Progenitor cell of endocrine pancreas (in vitro differentiated cells): ENCODE measurements at regions not wholly inside any gene's neighbourhood (a gene's known extent, or its start where the extent isn't known, plus 50 kb on each side); places are given as distances from the start of the nearest gene placed in this dataset.

ENCODE experiments used
- DNase-seq: peaks from one replicate; pipeline ENCODE4 v3.0.0; 2021; ENCODE audit warnings: low spot score; ENCODE audit not compliant: unreplicated experiment
- H3K27ac Mint-ChIP-seq: 2 replicates; pipeline ENCODE4 v1.8.0; 2021; ENCODE audit warnings: mild to moderate bottlenecking, moderate library complexity, mixed read lengths
- H3K27me3 Mint-ChIP-seq: 2 replicates; pipeline ENCODE4 v1.8.0; 2021; ENCODE audit warnings: mixed read lengths
- H3K36me3 Mint-ChIP-seq: 2 replicates; pipeline ENCODE4 v1.8.0; 2022; ENCODE audit warnings: mixed read lengths; ENCODE audit not compliant: insufficient read depth
- H3K4me1 Mint-ChIP-seq: 2 replicates; pipeline ENCODE4 v1.8.0; 2021; ENCODE audit warnings: low read depth, mixed read lengths
- H3K4me3 Mint-ChIP-seq: 2 replicates; pipeline ENCODE4 v1.8.0; 2021; ENCODE audit warnings: low read depth, mild to moderate bottlenecking, moderate library complexity, mixed read lengths
- H3K9me3 Mint-ChIP-seq: 2 replicates; pipeline ENCODE4 v1.8.0; 2021; ENCODE audit warnings: low read depth, mixed read lengths
- TF ChIP-seq, protein P1 (sequence below): fragments of 200-600 bp; sonication (generic); IDR thresholded peaks from one replicate; pipeline ENCODE4 v1.5.0; 2021; ENCODE audit warnings: antibody characterized with exemption, mild to moderate bottlenecking; ENCODE audit not compliant: unreplicated experiment

DNA sequence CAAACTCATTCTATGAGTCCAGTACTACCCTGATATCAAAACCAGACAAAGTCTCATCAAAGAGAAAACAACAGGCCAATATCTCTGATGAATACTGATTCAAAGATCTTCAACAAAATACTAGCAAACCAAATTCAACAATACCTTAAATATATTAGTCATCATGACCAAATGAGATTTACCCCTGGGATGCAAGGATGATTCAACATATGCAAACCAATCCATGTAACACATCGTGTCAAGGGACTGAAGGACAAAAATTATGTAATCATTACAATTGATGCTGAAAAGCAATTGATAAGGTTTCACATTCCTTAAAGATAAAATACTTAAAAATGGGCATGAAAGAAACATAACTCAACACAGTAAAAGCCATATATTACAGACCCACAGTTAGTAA, 1476.9 kb downstream of the SI start:
- Mint-ChIP-seq H3K36me3 (no peaks in the 10 kb centered on the region), H3K27me3 (no peaks in the 10 kb centered on the region), H3K9me3 (peaks cover 3% of the 10 kb centered on the region), H3K4me1 (no peaks in the 10 kb centered on the region), H3K4me3 (no peak overlapping the region), H3K27ac (no peak overlapping the region)
- DNase-seq, result no peak
- TF ChIP-seq, protein P1, sequence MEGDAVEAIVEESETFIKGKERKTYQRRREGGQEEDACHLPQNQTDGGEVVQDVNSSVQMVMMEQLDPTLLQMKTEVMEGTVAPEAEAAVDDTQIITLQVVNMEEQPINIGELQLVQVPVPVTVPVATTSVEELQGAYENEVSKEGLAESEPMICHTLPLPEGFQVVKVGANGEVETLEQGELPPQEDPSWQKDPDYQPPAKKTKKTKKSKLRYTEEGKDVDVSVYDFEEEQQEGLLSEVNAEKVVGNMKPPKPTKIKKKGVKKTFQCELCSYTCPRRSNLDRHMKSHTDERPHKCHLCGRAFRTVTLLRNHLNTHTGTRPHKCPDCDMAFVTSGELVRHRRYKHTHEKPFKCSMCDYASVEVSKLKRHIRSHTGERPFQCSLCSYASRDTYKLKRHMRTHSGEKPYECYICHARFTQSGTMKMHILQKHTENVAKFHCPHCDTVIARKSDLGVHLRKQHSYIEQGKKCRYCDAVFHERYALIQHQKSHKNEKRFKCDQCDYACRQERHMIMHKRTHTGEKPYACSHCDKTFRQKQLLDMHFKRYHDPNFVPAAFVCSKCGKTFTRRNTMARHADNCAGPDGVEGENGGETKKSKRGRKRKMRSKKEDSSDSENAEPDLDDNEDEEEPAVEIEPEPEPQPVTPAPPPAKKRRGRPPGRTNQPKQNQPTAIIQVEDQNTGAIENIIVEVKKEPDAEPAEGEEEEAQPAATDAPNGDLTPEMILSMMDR, result no peak

DNA sequence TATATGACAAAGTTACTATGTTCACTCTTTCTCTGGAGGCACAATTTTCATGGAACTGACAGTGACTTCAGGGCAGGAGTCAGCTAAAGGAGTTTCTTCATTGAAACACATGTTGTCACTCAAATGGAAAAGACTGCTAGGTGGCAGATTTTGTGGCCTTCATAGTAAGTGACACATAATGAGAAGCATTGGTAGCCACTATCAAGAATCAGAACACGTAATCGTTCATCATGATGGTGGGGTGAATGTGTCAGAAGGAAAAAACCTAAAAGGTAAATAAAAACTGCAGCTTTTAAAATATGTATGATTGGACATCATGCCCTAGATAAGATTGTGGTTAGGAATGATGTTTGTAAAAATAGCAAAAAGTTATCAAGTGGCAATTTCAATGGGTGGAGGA, 1491.0 kb downstream of the SI start:
- H3K27me3 Mint-ChIP-seq, result no peaks in the 10 kb centered on the region
- H3K36me3 Mint-ChIP-seq, result no peaks in the 10 kb centered on the region
- H3K27ac Mint-ChIP-seq, result no peak overlapping the region
- H3K9me3 Mint-ChIP-seq, result peaks cover 9% of the 10 kb centered on the region
- DNase-seq, result no peak
- H3K4me1 Mint-ChIP-seq, result no peaks in the 10 kb centered on the region
- H3K4me3 Mint-ChIP-seq, result no peak overlapping the region
- TF ChIP-seq, protein P1, result no peak

DNA sequence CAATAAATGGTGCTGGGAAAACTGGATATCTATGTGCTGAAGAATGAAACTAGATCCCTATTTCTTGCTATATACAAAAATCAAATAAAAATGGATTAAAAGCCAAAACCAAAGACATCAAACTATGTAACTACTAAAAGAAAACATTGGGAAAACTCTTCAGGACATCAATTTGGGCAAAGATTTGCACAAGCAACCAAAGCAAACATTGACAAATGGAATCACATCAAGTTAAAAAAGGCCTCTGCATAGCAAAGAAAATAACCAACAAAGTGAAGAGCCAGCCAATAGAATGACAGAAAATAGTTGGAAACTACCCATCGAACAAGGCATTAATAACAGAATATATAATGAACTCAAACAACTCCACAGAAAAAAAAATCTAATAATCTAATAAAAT, 1495.3 kb downstream of the SI start:
- DNase-seq, result no peak
- H3K27me3 Mint-ChIP-seq, result no peaks in the 10 kb centered on the region
- peaks cover 9% of the 10 kb centered on the region for H3K9me3 Mint-ChIP-seq
- H3K4me1 Mint-ChIP-seq, result no peaks in the 10 kb centered on the region
- TF ChIP-seq, protein P1, result no peak
- no peak overlapping the region for H3K27ac Mint-ChIP-seq
- H3K36me3 Mint-ChIP-seq, result no peaks in the 10 kb centered on the region
- H3K4me3 Mint-ChIP-seq, result no peak overlapping the region

DNA sequence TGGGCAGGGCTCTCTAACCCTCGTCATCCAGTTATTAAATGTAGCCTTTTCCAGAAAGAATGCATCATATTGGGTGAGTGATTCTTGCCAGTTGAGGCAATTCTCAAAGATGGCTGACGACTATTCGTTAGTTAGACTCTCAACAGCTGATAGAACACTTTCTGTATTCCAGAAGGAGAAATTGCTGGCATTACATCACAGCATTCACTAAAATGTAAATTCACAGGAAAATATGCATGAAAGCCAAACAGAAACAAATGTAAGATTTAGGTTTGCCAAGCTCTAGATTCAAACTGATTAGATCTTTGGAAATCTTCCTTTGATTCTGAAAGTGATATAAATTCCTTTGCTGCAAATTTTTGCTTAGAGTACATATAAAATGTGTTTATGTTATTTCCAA, 1501.0 kb downstream of the SI start:
- Mint-ChIP-seq H3K36me3 (no peaks in the 10 kb centered on the region), H3K4me1 (no peaks in the 10 kb centered on the region), H3K4me3 (no peak overlapping the region), H3K27ac (no peak overlapping the region), H3K9me3 (peaks cover 3% of the 10 kb centered on the region), H3K27me3 (no peaks in the 10 kb centered on the region)
- TF ChIP-seq, protein P1, result no peak
- DNase-seq, result no peak

DNA sequence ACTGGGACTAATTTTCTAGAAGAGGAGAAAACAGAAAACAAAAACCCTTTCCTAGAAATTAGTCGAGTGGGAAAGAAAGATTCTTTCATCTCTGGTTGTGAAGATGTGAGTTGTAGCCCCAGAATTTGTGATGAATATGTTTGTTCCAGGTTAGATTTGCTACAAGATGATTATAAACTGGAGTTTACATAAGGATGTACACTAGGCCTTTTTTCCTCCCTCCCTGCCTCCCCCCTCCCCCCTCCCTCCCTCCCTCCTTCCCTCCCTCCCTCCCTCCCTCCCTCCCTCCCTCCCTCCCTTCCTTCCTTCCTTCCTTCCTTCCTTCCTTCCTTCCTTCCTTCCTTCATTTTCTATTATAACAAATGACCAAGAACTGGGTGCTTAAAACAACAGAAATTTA, 1502.0 kb downstream of the SI start:
- DNase-seq, result no peak
- no peaks in the 10 kb centered on the region for H3K36me3 Mint-ChIP-seq
- peaks cover 8% of the 10 kb centered on the region for H3K9me3 Mint-ChIP-seq
- TF ChIP-seq, protein P1, result no peak
- no peak overlapping the region for H3K4me3 Mint-ChIP-seq
- H3K4me1 Mint-ChIP-seq, result no peaks in the 10 kb centered on the region
- no peaks in the 10 kb centered on the region for H3K27me3 Mint-ChIP-seq
- no peak overlapping the region for H3K27ac Mint-ChIP-seq

DNA sequence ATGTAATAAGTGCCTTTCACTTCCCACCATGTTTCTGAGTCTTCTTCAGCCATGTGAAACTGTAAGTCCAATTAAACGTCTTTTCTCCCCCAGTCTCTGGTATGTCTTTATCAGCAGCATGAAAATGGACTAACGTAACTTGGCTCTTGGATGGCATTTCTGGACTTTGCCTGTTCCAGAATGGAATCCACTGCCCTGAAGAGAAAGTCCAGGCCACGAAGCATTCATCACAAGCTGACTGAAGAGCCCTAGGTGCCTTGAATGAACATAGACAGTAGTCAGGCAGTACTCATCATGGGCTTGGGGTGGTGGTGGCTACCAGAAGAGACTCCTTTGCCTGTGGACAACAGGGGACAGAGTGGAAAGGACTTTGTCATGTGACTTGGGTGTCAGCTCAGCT, 1505.0 kb downstream of the SI start:
- Mint-ChIP-seq H3K27ac (no peak overlapping the region), H3K36me3 (no peaks in the 10 kb centered on the region), H3K4me1 (no peaks in the 10 kb centered on the region), H3K9me3 (peaks cover 9% of the 10 kb centered on the region), H3K4me3 (no peak overlapping the region), H3K27me3 (no peaks in the 10 kb centered on the region)
- TF ChIP-seq, protein P1, result no peak
- no peak for DNase-seq
